ENCODE measurements at regions not wholly inside any gene's neighbourhood (a gene's known extent, or its start where the extent isn't known, plus 50 kb on each side); places are given as distances from the start of the nearest gene placed in this dataset.

DNA sequence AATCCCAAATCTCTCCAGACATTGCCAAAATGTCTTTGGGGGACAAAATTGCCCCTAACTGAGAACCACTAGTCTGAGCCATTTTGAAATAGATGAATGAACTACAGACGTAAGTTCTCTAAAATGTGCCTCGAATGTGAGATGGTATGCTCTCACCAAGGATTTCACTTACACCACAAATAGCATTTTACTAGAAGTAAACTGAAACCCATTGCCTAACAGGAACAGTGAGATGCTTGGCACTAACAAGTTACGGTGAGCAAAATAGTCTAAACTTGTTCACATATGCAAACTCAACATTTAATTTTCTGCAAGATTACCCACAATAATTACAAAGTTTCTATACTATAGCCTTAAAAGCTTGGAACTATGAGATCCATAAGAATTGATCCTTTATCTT, 343.6 kb upstream of the ESRRG start:
- DNase-seq (ENCODE audit: low read depth in 1 of 2, low spot score in 1 of 2) (no peak), FAIRE-seq (no peak), ATAC-seq (no peak)
- Histone ChIP-seq H3K9me3 (no peaks in the 10 kb centered on the region), H3K27ac (no peak overlapping the region), H3K4me2 (no peak overlapping the region), H3K4me1 (no peaks in the 10 kb centered on the region), H3K4me3 (no peak overlapping the region)
- WGBS (ENCODE audit: missing lambda C conversion rate) = 51% methylated on average over 3 of the region's 3 CpGs
- CTCF ChIA-PET = interaction anchor here (0.6 kb wide), 1 partner anchor 1415 kb away, joined by 3 read pairs; no protein-coding TSS in a partner anchor
- no peak for TF ChIP-seq POLR2AphosphoS2 (conservative IDR thresholded peaks at IDR 0.05; ENCODE audit: low read length)
- TF ChIP-seq HMGXB4 (CRISPR knock-in tag; IDR thresholded peaks at IDR 0.05; ENCODE audit: borderline replicate concordance) = no peak
- no peak for TF ChIP-seq ZSCAN20 (CRISPR knock-in tag; IDR thresholded peaks at IDR 0.05)
- TF ChIP-seq, protein P1, sequence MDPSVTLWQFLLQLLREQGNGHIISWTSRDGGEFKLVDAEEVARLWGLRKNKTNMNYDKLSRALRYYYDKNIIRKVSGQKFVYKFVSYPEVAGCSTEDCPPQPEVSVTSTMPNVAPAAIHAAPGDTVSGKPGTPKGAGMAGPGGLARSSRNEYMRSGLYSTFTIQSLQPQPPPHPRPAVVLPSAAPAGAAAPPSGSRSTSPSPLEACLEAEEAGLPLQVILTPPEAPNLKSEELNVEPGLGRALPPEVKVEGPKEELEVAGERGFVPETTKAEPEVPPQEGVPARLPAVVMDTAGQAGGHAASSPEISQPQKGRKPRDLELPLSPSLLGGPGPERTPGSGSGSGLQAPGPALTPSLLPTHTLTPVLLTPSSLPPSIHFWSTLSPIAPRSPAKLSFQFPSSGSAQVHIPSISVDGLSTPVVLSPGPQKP (IDR thresholded peaks at IDR 0.05; ENCODE audit: low read depth, low read length) = no peak
- TF ChIP-seq MYC (IDR thresholded peaks at IDR 0.05; ENCODE audit: borderline replicate concordance, low read length) = no peak
- no peak for TF ChIP-seq HOXA7 (CRISPR knock-in tag; IDR thresholded peaks at IDR 0.05)
- no peak for TF ChIP-seq GATA3 (IDR thresholded peaks at IDR 0.05; ENCODE audit: borderline replicate concordance)
- TF ChIP-seq USF2 (IDR thresholded peaks at IDR 0.05) = no peak
- no peak for TF ChIP-seq NR3C1 (IDR thresholded peaks at IDR 0.05)
- TF ChIP-seq SREBF2 (IDR thresholded peaks at IDR 0.05) = no peak
- TF ChIP-seq JUNB (IDR thresholded peaks at IDR 0.05) = no peak
- no peak for TF ChIP-seq ZNF302 (CRISPR knock-in tag; IDR thresholded peaks at IDR 0.05)
- TF ChIP-seq RAD21 (conservative IDR thresholded peaks at IDR 0.05 in 1 of 2, IDR thresholded peaks at IDR 0.05 in 1 of 2) = no peak
- no peak for TF ChIP-seq KDM1A (IDR thresholded peaks at IDR 0.05; ENCODE audit: low read depth)
- TF ChIP-seq MAZ (IDR thresholded peaks at IDR 0.05; ENCODE audit: borderline replicate concordance, low read depth, low read length) = no peak
- TF ChIP-seq ESRRA (IDR thresholded peaks at IDR 0.05; ENCODE audit: borderline replicate concordance, low read length) = no peak
- TF ChIP-seq ZFP36 (IDR thresholded peaks at IDR 0.05; ENCODE audit: borderline replicate concordance, partially characterized antibody) = no peak
- no peak for TF ChIP-seq JUN (IDR thresholded peaks at IDR 0.05)
- TF ChIP-seq HDAC2 (IDR thresholded peaks at IDR 0.05) = no peak
- no peak for TF ChIP-seq FOXS1 (CRISPR knock-in tag; IDR thresholded peaks at IDR 0.05)
- POLR2A ChIA-PET = no interaction called here

- Histone ChIP-seq H3K4me1 (no peaks in the 10 kb centered on the region), H3K27ac (no peak overlapping the region), H3K4me2 (no peak overlapping the region), H3K9me3 (no peaks in the 10 kb centered on the region), H3K4me3 (no peak overlapping the region)
- TF ChIP-seq RNF2 (IDR thresholded peaks at IDR 0.05; ENCODE audit: borderline replicate concordance, low read depth) = no peak
- TF ChIP-seq POLR2A (IDR thresholded peaks at IDR 0.05; ENCODE audit: low read length) = no peak
- no peak for ATAC-seq
- FAIRE-seq = no peak
- no peak for DNase-seq (ENCODE audit: low read depth in 1 of 2, low spot score in 1 of 2)
- ChIA-PET CTCF (no interaction called here), POLR2A (no interaction called here)
- WGBS (ENCODE audit: missing lambda C conversion rate) = 7% methylated on average over 6 of the region's 6 CpGs
Measured at GRCh38 chr1:217063172-217063908, 340.1 kb upstream of the ESRRG start.

Data from A549 (cell line).